NCI-H82 treated with DMSO at 0.1 percent for 48 hours (cell line): ENCODE measurements at regions not wholly inside any gene's neighbourhood (a gene's known extent, or its start where the extent isn't known, plus 50 kb on each side); places are given as distances from the start of the nearest gene placed in this dataset.
A peak's percentile ranks its signal among the peaks of the same experiment; 100 is the strongest.
"Not testable (repeated sequence)": the region's sequence is repeated elsewhere in the genome, so short reads cannot be mapped to it uniquely, and the experiment has no call there.

Experiments
- DNase-seq: peaks from one replicate; lab custom pipeline; 2025; ENCODE audit not compliant: unreplicated experiment; lab: John Stamatoyannopoulos, UW

DNA sequence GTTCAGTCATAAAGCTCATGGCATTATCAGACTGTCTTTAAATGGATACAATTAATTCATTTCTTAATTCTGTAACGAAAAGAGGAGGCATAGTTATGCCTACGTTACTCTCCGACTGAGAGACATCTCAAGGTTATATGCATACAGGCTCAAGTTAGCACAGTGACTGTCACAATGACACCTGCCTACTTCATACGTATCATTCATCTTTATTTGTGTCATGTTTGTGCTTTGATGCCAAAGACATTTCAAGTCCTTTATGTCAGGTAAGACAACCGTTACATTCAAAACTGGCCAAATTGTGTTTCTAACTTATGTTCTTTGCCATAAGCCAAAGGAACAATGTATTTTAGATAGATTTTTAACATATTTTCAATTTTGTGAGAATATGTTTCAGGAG lies 328.8 kb upstream of the NRG3 start:
- no peak for DNase-seq

GRCh38 chr10:81548160-81548559 lies 326.8 kb upstream of the NRG3 start:
- peak; percentile 72 for DNase-seq

GRCh38 chr10:81564143-81564542 lies 310.9 kb upstream of the NRG3 start:
- no peak for DNase-seq

- DNase-seq = no peak
These were observed 305.5 kb upstream of the NRG3 start for GRCh38 chr10:81569488-81569887.

DNA sequence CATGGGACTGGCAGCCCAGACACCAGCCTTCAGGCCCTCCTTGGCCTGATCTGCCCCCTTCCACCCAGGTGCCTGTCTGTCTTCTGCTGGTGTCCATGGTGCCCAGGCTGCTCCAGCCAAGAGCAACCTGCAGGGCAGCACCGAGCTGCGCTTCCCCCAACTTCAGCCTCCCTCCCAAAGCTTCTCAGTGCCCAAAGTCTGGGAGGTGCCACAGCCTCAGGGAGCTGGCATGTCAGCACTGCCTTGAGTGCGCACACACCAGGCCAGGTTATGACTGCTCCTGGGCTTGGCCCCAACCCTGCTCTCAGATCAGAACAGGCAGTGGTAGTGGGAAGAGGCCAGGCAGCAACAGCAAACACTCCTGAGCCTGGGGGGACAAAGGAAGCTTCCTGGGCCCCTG lies 304.6 kb upstream of the NRG3 start:
- DNase-seq = no peak

DNA sequence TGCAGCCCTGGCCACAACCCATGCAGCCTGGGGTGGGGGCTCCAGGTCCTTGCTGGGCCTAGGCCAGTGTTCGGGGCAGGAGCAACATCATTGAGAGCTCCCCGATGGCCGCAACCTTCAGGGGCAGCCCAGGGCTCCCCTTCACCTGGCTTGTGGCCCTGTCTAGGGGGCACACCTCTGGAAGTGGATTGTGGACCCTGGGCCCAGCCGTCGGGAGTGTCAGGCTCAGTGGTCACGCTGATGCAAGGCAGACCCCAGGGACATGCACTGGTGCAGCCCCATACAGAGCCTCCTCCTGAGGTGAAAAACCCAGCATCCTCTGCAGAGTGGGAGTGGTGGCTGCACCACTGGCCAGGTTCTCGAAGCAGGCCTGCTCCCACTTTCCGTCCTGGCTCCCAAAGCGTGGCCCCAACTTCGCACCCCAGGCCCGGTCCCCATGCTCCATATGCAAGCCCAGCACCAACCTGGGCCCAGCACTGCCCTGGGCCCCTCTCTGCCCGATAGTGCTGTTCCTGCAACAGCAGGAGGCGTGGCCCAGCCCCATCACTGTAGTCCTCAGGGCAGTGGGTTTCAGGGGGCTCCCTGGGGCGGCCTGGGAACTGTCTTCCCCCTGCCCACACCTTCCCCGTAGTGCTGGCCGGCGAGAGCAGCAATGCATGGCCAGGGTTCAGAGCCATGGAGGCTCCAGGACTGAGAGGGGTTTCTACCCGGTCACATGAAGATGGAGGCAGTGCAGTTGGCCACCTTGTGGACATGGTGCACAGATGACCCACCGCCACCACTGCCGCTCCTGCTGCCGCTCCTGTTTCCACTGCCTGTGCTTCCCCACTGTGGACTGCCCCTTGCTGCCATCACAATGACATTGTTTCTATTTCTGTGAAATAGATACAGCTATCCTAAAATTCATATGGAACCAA lies 303.9 kb upstream of the NRG3 start:
- no peak for DNase-seq

GRCh38 chr10:81575036-81575435 lies 300.0 kb upstream of the NRG3 start:
- peak; percentile 3 for DNase-seq

- no peak for DNase-seq
These were observed 298.7 kb upstream of the NRG3 start for GRCh38 chr10:81576336-81576735.

- no peak for DNase-seq
These were observed 280.0 kb upstream of the NRG3 start for GRCh38 chr10:81594991-81595390.

DNA sequence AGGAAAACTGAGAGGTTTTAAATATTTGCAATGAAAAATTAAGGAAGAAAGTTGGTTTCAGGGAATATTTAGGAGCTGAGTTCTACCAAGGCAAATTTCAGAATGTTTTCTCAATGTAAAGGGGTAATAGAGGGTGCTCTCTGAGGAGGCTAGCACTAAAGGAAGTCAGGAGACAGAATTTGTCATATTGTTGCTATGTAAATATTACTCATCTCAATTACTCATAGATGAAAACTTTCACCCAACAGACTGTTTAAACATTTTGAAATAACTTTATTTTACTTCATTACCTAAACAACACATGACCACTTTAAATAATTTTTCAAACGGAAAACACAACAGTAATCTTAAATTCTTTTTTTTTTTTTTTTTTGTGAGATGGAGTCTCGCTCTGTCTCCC lies 274.8 kb upstream of the NRG3 start:
- DNase-seq = no peak

DNA sequence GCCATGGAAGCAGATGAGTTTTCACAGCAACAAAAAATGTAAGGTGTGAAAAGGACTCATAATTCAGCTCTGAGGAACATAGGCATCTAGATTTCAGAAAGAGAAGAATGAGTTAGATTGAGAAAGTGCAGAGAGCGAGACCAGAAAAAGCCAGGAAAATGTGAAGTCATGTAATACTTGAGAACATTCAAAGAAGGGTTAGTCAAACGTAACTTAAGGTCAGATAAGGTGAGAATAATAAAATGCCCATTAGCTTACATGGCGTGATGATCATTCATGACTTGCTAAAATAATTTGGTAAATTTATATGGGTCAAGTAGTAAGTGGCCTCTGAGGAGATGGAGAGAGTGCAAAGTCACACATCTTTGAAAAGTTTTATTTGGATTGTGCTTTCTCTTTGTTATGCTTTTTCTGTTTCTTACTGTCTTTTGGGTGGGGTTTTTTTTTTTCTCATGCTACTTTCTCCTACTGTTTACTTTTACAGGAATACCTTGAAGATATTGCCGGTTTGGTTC lies 271.8 kb upstream of the NRG3 start:
- no peak for DNase-seq

- DNase-seq = not testable (repeated sequence)
These were observed 230.5 kb upstream of the NRG3 start for GRCh38 chr10:81644485-81644884.

DNA sequence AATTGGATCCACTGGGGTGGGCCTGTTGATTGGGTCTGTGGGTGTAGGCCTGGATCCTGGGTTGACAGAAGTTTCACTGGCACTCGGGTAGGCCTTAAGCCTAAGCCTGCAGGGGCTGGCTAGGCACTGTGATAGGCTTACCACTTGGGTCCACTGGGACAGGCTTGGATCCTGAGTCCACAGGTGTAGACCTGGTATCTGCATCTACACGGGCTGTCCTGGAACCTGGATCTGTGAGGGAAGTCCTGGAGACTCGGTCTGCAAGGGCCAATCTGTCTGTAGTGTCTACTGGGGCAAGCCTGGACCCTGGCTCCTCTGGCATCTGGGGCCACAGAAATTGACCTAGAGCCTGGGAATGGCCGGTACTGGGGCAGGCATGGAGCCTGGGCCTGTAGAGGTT lies 219.0 kb upstream of the NRG3 start:
- no peak for DNase-seq

GRCh38 chr10:81662837-81663236 lies 212.2 kb upstream of the NRG3 start:
- no peak for DNase-seq

DNA sequence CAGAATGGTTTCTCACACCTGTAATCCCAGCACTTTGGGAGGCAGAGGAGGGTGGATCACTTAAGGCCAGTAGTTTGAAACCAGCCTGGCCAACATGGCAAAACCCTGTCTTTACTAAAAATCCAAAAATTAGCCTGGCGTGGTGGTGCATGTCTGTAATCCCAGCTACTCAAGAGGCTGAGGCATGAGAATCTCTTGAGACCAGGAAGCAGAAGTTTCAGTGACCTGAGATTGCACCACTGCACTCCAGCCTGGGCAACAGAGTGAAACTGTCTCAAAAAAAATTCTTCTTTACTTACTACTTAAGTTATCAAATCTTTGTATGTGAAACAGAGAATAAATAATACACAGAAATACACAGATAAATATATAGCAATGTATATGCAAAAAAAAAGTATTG lies 210.2 kb upstream of the NRG3 start:
- not testable (repeated sequence) for DNase-seq

GRCh38 chr10:81674941-81675340 lies 200.1 kb upstream of the NRG3 start:
- DNase-seq = no peak

DNA sequence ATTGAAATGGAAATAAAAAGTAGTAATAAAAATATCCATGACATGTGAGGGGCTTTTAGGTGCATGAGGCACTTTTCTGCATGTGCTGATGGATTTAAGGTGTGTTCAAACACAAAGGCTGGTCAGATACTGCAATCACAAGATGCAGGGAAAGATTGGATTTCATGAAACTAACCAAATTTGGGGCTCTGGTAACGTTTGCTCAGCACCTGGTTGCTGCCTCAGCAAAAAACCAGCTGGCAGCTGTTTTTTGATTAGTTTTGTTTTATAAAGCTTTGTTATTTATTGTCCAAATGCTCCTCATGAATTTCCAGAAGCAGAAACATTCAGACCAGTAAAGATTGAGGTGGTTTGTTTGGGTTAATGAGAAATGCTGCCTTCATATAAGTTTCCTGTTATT lies 195.7 kb upstream of the NRG3 start:
- no peak for DNase-seq

GRCh38 chr10:81680359-81680758 lies 194.6 kb upstream of the NRG3 start:
- DNase-seq = no peak

- no peak for DNase-seq
These were observed 186.5 kb upstream of the NRG3 start for GRCh38 chr10:81688459-81688858.

GRCh38 chr10:81696609-81697388 lies 178.2 kb upstream of the NRG3 start:
- no peak for DNase-seq

GRCh38 chr10:81704596-81704995 lies 170.4 kb upstream of the NRG3 start:
- no peak for DNase-seq

DNA sequence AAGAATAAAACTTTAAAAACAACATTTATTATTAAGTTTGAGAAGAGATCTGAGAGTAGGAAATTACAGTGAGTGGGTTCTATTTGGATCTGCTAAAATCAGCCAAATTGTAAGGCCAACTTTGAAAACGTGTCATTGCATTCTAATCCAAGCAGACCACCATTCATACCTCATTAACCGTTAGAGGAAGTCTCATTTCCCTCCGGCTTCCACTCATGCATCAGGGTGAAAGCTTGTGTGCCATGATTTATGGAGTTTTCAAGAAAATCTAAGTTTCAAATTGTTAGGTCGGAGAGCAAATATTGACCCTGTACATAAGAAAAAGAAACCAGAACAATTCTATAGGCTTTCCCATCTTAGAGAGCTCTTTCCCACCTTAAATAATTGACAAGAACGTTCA lies 166.6 kb upstream of the NRG3 start:
- no peak for DNase-seq
